Activated CD4-positive, alpha-beta T cell treated with anti-CD3 and anti-CD28 coated beads, Interleukin-2, Interleukin-4, amounts not matched to agents 100 ng/mL and 50 ng/mL, durations not matched to agents 16 hours and 8 hours (primary cell): ENCODE measurements at regions not wholly inside any gene's neighbourhood (a gene's known extent, or its start where the extent isn't known, plus 50 kb on each side); places are given as distances from the start of the nearest gene placed in this dataset.
"Not testable (repeated sequence)": the region's sequence is repeated elsewhere in the genome, so short reads cannot be mapped to it uniquely, and the experiment has no call there.

Source experiments
- DNase-seq: peaks from one replicate; pipeline ENCODE4 v3.0.0-alpha.2; 2020; ENCODE audit warnings: low spot score

DNA sequence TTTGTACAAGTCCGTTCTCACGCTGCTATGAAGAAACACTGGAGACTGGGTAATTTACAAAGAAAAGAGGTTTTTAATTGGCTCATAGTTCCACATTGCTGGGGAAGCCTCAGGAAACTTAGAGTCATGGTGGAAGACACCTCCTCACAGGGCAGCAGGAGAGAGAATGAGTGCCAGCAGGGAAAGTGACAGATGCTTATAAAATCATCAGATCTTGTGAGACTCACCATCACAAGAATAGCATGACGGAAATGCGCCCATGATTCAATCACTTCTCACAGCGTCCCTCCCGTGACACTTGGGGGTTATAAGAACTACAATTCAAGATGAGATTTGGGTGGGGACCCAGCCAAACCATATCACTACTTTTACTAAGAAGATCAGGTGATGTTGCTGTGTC lies 285.8 kb downstream of the TMX3 start:
- no peak for DNase-seq

GRCh38 chr18:68428661-68429060 lies 286.2 kb downstream of the TMX3 start:
- DNase-seq: no peak

DNA sequence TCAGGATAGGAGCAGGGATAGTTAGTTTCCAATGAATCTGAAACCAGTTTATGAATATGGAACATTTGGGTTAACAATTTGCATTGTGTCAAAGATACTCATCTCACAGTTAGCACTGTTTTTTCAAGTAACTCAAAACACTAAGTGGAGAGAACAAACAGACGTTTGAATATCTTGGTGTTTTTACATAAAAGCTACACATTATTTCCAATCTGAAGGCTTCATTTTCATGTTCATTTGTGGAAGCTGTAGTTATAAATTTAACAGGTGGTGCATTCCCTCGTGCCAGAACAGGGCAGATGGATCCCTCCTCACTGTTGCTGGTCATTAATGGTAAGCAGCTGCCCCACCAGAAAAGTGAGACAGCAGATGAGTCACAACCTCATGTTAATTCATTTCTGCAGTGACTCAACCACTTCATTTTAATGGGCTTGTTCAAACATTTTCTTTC lies 286.9 kb downstream of the TMX3 start:
- DNase-seq: no peak

GRCh38 chr18:68426731-68427315 lies 288.1 kb downstream of the TMX3 start:
- DNase-seq: no peak

- no peak for DNase-seq
These were observed 296.0 kb downstream of the TMX3 start for GRCh38 chr18:68418881-68419280.

DNA sequence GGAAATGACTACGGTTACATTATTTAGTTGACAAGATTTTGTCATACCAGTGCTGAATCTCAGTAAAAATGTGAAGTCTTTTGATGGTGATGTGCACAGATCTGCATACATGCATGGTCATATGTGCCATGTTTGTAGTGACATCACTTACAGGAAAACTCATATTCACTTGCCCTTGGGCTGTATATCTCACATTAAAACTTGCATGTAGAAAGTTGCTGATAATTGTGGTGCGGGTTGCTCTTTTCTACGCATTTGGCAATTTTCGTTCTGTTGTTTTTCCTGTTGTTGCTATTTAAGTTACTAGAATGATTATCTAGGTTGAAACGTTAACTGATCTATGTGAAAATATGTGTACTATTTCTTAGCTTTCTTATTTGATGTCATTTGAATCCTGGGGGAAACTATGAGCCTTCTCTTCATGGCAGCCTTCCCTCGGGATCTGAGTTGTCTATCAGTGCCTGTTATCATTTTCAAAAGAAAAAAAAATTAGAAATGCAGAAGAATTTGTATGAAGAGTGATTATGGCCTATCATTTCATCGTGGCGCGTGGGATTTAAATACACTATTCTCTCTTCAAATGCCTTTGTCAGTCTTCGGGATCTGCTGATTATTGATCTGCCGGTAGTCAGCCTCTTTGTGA lies 296.6 kb downstream of the TMX3 start:
- no peak for DNase-seq

- no peak for DNase-seq
These were observed 297.1 kb downstream of the TMX3 start for GRCh38 chr18:68417826-68418225.

DNA sequence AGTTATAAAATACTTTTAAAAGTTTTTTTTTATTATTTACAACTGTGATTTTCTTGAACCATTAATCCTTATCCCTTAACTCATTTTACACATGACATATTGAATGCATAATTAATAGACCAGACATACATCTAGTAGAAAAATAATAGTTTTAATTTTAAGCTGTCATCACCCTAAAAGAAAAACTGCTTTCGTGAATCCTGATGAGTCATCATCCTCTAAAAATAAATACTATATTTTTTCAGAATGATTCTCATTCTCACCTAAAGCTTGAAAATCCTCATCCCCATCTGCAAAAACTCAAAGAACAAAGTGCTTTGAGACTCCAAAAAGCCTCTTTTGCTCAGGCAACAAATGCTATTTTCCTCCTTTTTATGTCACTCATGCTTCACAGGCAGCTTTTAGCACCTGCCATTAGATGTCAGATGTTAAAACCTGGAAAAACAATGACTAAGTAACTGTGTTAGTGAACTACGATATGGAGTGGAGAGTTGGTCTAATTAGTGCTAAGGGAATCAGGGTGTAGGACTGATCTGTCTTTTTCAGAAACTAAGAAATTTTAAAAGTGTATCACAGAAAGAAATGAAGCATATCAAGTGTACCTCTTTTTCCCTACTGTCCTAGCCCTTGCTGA lies 297.6 kb downstream of the TMX3 start:
- DNase-seq: no peak

GRCh38 chr18:68414407-68414806 lies 300.5 kb downstream of the TMX3 start:
- no peak for DNase-seq

GRCh38 chr18:68409576-68409975 lies 305.3 kb downstream of the TMX3 start:
- no peak for DNase-seq

- DNase-seq: no peak
These were observed 308.1 kb downstream of the TMX3 start for GRCh38 chr18:68406761-68407160.

- no peak for DNase-seq
These were observed 312.1 kb downstream of the TMX3 start for GRCh38 chr18:68402784-68403183.

GRCh38 chr18:68400889-68401288 lies 314.0 kb downstream of the TMX3 start:
- no peak for DNase-seq

- DNase-seq: no peak
These were observed 315.2 kb downstream of the TMX3 start for GRCh38 chr18:68399721-68400120.

DNA sequence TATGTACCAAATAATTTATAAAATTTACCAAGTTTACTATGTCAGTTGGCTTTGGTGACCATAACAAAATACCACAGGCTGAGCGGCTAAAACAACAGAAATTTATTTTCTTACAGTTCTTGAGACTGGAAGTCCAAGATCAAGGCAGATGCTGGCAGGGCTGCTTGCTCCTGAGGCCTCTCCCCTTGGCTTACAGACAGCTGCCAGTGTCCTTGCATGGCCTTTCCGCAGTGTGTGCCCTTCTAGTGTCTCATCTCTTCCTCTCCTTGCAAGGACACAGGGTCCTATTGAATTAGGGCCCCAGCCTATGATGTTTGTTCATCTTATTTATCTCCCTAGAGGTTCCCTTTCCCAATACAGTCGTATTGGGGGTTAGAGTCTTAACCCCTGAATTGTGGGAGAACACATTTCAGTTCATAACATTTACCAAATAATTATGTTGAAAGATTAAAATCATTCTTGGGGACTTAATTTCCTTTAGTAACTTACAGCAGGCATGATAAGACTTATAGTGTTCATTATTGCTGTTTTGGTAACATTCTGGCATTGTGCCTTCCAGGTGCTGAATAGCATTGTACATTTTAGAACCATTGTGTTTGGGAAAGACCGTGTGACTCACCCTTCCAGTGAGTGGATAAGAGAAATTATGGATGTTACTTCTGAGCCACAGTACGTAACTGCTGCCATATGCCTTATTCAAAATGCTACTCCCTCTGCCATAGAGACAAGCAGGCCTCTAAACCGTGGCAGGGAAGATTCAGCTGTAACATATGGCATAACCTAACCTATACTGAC lies 317.5 kb downstream of the TMX3 start:
- no peak for DNase-seq

DNA sequence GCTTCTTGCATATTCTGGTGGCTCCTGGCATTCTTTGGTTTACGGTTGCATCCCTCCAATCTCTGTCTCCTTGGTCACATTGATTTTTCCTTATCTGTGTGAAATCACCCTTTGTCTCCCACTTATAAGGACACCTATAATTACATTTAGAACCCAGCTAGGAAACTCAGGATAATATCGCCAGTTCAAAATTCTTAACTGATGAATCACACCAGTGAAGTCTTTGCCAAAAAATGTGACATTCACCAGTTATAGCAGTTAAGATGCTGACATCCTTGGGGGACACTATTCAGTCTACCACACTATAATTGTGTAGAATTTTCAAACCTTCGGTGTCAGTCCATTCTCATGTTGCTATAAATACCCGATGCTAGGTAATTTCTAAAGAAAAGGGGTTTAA lies 320.2 kb downstream of the TMX3 start:
- DNase-seq: no peak

DNA sequence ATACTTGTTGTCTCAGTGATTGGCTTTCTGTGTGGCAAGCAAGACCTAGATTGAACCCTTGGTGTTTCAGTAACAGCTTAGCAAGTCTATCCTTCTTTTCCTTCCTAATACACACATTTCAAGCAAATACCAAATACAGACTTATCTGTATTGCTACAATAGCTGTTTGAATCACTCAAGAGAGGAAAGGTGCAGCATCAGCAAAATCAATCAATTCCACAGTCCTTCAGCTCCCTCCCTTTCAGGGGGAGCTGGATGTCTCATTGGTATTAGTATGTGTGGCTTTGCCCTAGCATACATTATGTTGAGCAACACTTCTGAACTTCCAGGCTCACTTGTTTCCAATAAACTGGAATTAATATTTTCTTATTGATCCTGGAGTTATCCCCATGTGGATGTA lies 323.1 kb downstream of the TMX3 start:
- no peak for DNase-seq

GRCh38 chr18:68387246-68387645 lies 327.7 kb downstream of the TMX3 start:
- no peak for DNase-seq

DNA sequence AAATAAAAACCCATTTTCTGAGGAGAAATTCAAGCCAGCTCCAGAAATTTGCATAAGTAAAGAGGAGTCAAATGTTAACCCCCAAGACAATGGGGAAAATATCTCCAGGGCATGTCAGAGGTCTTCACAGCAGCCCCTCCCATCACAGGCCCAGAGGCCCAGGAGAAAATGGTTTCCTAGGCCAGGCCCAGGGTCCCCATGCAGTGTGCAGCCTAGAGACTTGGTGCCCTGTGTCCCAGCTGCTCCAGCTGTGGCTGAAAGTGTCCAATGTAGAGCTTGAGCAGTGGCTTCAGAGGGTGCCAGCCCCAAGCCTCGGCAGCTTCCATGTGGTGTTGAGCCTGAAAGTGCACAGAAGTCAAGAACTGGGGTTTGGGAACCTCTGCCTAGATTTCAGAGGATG lies 330.9 kb downstream of the TMX3 start:
- not testable (repeated sequence) for DNase-seq

DNA sequence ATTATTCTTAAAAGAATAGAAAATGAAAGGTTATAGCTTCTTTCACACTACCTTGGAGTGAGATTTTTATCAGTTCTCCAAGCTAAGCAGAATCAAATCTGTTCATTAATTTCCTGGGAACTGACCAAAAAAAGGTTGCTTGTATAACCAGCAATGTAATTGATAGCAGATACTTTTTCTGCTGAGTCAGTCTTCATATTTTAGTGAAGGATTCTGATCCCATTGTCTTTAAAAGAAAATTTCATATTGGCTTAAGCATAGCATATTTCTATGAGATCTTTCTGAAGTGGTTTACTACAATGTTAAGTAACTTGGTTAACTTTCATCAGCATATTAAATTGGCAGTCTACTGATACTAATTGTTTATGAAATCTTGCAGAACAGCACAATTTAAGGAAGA lies 338.0 kb downstream of the TMX3 start:
- no peak for DNase-seq

DNA sequence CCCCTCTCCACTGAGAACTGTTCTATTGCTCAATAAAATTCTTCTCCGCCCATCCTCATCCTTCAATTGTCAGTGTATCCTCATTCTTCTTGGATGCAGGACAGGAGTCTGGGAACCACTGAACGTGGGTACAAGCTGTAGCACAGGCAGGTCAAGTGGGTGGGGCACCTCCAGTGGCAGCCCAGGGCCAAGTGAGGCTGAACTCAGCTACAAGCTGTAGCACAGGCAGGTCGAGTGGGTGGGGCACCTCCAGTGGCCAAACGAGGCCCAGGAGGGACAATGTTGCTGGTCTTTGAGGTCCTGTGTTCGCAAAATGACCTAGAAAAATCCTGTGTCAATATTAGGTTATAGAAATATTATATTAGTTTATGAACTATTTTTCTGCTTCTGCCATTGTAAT lies 352.0 kb downstream of the TMX3 start:
- no peak for DNase-seq

GRCh38 chr18:68355637-68356036 lies 359.3 kb downstream of the TMX3 start:
- no peak for DNase-seq

DNA sequence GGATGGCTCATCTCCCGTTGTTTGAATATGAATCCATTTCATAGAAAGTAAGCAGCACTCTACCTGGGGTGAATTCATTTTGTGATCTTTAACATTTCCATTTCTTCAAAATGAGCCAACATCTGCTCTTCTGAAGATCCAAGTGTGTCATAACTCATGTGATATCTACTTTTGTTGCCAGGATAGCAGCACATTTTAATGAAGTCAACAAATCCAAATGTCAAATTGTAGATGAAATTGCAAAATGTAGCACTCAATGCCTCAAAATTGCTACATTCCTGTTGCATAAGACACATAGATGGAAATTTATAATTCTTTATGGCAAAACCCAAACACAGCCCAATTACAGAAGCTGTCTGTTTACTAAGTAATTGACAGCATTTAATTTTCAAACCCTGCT lies 360.7 kb downstream of the TMX3 start:
- no peak for DNase-seq
